NT2/D1 (cell line): ENCODE measurements at regions not wholly inside any gene's neighbourhood (a gene's known extent, or its start where the extent isn't known, plus 50 kb on each side); places are given as distances from the start of the nearest gene placed in this dataset.

ENCODE experiments used
- DNase-seq: peaks from one replicate; pipeline ENCODE4 v3.0.0-alpha.2; 2011; ENCODE audit warnings: low read depth, low spot score
- H3K27me3 ChIP-seq: 2 replicates; pipeline ENCODE4 v1.6.0; 2011; ENCODE audit warnings: mild to moderate bottlenecking; ENCODE audit not compliant: insufficient read length, insufficient read depth
- H3K36me3 ChIP-seq: 2 replicates; pipeline ENCODE4 v1.6.1; 2011; ENCODE audit warnings: mild to moderate bottlenecking, low read length, mixed read lengths; ENCODE audit not compliant: insufficient read depth, insufficient read length
- H3K4me1 ChIP-seq: 2 replicates; pipeline ENCODE4 v1.5.1; 2011; ENCODE audit not compliant: insufficient read depth, insufficient read length
- H3K4me3 ChIP-seq: 2 replicates; pipeline ENCODE4 v1.5.1; 2011; ENCODE audit warnings: low read depth; ENCODE audit not compliant: insufficient read length
- H3K9ac ChIP-seq: 2 replicates; pipeline ENCODE4 v1.6.0; 2011; ENCODE audit warnings: low read depth; ENCODE audit not compliant: insufficient read length
- H3K9me3 ChIP-seq: 2 replicates; pipeline ENCODE4 v1.5.1; 2011; ENCODE audit warnings: mild to moderate bottlenecking, low read length; ENCODE audit not compliant: insufficient read depth
- SUZ12 ChIP-seq: IDR thresholded peaks from 2 replicates; pipeline ENCODE4 v1.6.1; 2011; ENCODE audit not compliant: insufficient read length, insufficient read depth; ENCODE audit errors: extremely low read depth
- YY1 ChIP-seq: IDR thresholded peaks from 2 replicates; pipeline ENCODE4 v1.6.1; 2011; ENCODE audit not compliant: insufficient read length, insufficient read depth
- ZNF274 ChIP-seq: IDR thresholded peaks from 2 replicates; pipeline ENCODE4 v1.6.1; 2011; ENCODE audit warnings: mild to moderate bottlenecking, low read depth, low read length

GRCh38 chr5:53339962-53340540 is 140.4 kb upstream of the FST start:
- no peaks in the 10 kb centered on the region for H3K4me1 ChIP-seq
- no peak for DNase-seq
- peaks cover 3% of the 10 kb centered on the region; the same call in 1 of the 2 replicates for H3K9me3 ChIP-seq
- H3K9ac ChIP-seq = no peak overlapping the region
- TF ChIP-seq YY1 (no peak), SUZ12 (no peak), ZNF274 (no peak)
- no peaks in the 10 kb centered on the region for H3K27me3 ChIP-seq
- no peaks in the 10 kb centered on the region for H3K36me3 ChIP-seq
- H3K4me3 ChIP-seq = no peak overlapping the region

GRCh38 chr5:53340956-53341750 is 139.3 kb upstream of the FST start:
- no peaks in the 10 kb centered on the region for H3K27me3 ChIP-seq
- H3K9me3 ChIP-seq = peaks cover 3% of the 10 kb centered on the region; the same call in 1 of the 2 replicates
- no peak overlapping the region for H3K4me3 ChIP-seq
- H3K36me3 ChIP-seq = no peaks in the 10 kb centered on the region
- H3K4me1 ChIP-seq = no peaks in the 10 kb centered on the region
- no peak for TF ChIP-seq SUZ12
- TF ChIP-seq ZNF274 = no peak
- no peak overlapping the region for H3K9ac ChIP-seq
- no peak for DNase-seq

GRCh38 chr5:53342236-53342635 is 138.2 kb upstream of the FST start:
- H3K4me1 ChIP-seq = no peaks in the 10 kb centered on the region
- H3K4me3 ChIP-seq = no peak overlapping the region
- no peak overlapping the region for H3K9ac ChIP-seq
- no peak for DNase-seq
- H3K27me3 ChIP-seq = no peaks in the 10 kb centered on the region
- no peaks in the 10 kb centered on the region for H3K36me3 ChIP-seq
- peaks cover 3% of the 10 kb centered on the region; the same call in 1 of the 2 replicates for H3K9me3 ChIP-seq
- TF ChIP-seq SUZ12 (no peak), YY1 (no peak), ZNF274 (no peak)

GRCh38 chr5:53343187-53343586 is 137.2 kb upstream of the FST start:
- TF ChIP-seq ZNF274 (no peak), SUZ12 (no peak), YY1 (no peak)

GRCh38 chr5:53350368-53350767 is 130.1 kb upstream of the FST start:
- DNase-seq = no peak
- H3K27me3 ChIP-seq = no peaks in the 10 kb centered on the region
- TF ChIP-seq SUZ12 (no peak), YY1 (no peak), ZNF274 (no peak)
- no peak overlapping the region for H3K4me3 ChIP-seq
- H3K4me1 ChIP-seq = no peaks in the 10 kb centered on the region
- H3K9me3 ChIP-seq = no peaks in the 10 kb centered on the region
- H3K9ac ChIP-seq = no peak overlapping the region
- no peaks in the 10 kb centered on the region for H3K36me3 ChIP-seq

More at GRCh38 chr5:53343187-53343586, 137.2 kb upstream of the FST start:
- no peak overlapping the region for H3K9ac ChIP-seq
- no peaks in the 10 kb centered on the region for H3K4me1 ChIP-seq
- no peaks in the 10 kb centered on the region for H3K27me3 ChIP-seq
- H3K9me3 ChIP-seq = peaks cover 3% of the 10 kb centered on the region; the same call in 1 of the 2 replicates
- no peak overlapping the region for H3K4me3 ChIP-seq
- no peaks in the 10 kb centered on the region for H3K36me3 ChIP-seq
- no peak for DNase-seq

- H3K4me3 ChIP-seq = no peak overlapping the region
- no peak for DNase-seq
Measured at GRCh38 chr5:53350991-53351770, 129.2 kb upstream of the FST start.

GRCh38 chr5:53355316-53355715 is 125.1 kb upstream of the FST start:
- no peak for DNase-seq
- H3K4me1 ChIP-seq = no peaks in the 10 kb centered on the region
- TF ChIP-seq SUZ12 = no peak
- TF ChIP-seq ZNF274 = no peak
- TF ChIP-seq YY1 = no peak
- no peak overlapping the region for H3K9ac ChIP-seq
- H3K4me3 ChIP-seq = no peak overlapping the region
- H3K9me3 ChIP-seq = no peaks in the 10 kb centered on the region
- no peaks in the 10 kb centered on the region for H3K36me3 ChIP-seq
- H3K27me3 ChIP-seq = no peaks in the 10 kb centered on the region

More at GRCh38 chr5:53350991-53351770, 129.2 kb upstream of the FST start:
- Histone ChIP-seq H3K9ac (no peak overlapping the region), H3K4me1 (no peaks in the 10 kb centered on the region), H3K36me3 (no peaks in the 10 kb centered on the region), H3K27me3 (no peaks in the 10 kb centered on the region), H3K9me3 (no peaks in the 10 kb centered on the region)
- no peak for TF ChIP-seq SUZ12
- TF ChIP-seq ZNF274 = no peak
- TF ChIP-seq YY1 = no peak
